ENCODE measurements at regions not wholly inside any gene's neighbourhood (a gene's known extent, or its start where the extent isn't known, plus 50 kb on each side); places are given as distances from the start of the nearest gene placed in this dataset.

DNA sequence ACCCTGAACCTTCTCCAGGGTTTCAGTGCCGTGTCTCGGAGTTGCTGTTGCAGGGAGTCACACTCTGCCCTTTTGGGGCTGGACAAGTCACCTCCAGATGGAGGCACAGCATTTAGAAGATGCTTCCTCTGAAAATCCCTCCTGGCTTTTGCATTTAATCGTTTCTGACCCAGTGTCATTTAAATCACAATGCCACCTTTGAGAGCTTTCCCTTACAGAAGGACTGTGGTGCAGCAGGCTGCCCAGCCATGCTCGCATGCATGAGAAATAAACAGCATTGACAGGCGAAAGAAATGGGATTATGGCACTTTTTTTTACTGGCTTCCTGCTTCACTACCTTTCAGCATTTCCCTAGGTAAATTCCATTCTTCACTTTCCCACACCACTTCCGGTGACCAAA, 113.4 kb upstream of the DYRK2 start:
- Histone ChIP-seq H3K9me3 (ENCODE audit: insufficient read depth, low read depth) (no peaks in the 10 kb centered on the region), H3F3A (ENCODE audit: insufficient read depth, low read depth) (no peaks in the 10 kb centered on the region), H3K4me1 (replicated peaks; ENCODE audit: insufficient read depth) (peaks cover 30% of the 10 kb centered on the region), H3K79me2 (ENCODE audit: low read depth) (no peaks in the 10 kb centered on the region), H2AFZ (no peak overlapping the region), H3K36me3 (ENCODE audit: low read depth) (no peaks in the 10 kb centered on the region), H3K4me2 (0 out of 2 replicates have a peak overlapping the region, but pooled peaks have one; percentile 35), H3K27me3 (ENCODE audit: insufficient read depth, low read depth) (no peaks in the 10 kb centered on the region), H3K4me3 (no peak overlapping the region), H3K9me2 (ENCODE audit: insufficient read depth) (no peaks in the 10 kb centered on the region), H3K27ac (no peak overlapping the region), H4K20me1 (ENCODE audit: insufficient read depth) (no peaks in the 10 kb centered on the region)
- TF ChIP-seq EZH2 (IDR thresholded peaks at IDR 0.05; ENCODE audit: low read depth): no peak
- TF ChIP-seq, protein P1, sequence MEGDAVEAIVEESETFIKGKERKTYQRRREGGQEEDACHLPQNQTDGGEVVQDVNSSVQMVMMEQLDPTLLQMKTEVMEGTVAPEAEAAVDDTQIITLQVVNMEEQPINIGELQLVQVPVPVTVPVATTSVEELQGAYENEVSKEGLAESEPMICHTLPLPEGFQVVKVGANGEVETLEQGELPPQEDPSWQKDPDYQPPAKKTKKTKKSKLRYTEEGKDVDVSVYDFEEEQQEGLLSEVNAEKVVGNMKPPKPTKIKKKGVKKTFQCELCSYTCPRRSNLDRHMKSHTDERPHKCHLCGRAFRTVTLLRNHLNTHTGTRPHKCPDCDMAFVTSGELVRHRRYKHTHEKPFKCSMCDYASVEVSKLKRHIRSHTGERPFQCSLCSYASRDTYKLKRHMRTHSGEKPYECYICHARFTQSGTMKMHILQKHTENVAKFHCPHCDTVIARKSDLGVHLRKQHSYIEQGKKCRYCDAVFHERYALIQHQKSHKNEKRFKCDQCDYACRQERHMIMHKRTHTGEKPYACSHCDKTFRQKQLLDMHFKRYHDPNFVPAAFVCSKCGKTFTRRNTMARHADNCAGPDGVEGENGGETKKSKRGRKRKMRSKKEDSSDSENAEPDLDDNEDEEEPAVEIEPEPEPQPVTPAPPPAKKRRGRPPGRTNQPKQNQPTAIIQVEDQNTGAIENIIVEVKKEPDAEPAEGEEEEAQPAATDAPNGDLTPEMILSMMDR (conservative IDR thresholded peaks at IDR 0.05): no peak
- ChIA-PET POLR2A (ENCODE audit: unreplicated experiment) (no interaction called here), CTCF (no interaction called here)
- no TSS peak for BruUV-seq (replicated peaks)
- intact Hi-C loops (cut with micrococcal nuclease; ENCODE audit: unreplicated experiment): no loop called here
- DNase-seq: no peak

DNA sequence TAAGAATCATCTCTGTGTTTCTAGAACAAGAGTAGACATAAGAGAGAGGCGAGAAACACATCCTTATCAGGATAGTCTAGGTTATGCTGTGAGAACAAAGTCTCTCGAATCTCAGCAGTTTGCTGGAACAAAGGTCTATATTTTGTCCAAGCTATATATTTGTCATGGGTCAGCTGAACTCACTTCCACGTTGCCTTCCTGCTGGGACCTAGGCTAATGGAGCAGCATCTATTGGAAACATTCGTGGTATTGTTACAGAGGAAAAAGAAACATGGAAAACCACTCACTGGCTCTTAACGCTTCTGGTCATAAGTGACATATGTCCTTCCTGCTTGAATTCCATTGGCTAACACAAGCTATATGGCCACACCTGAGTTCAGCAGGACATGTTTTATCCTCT, 112.6 kb upstream of the DYRK2 start:
- TF ChIP-seq, protein P1 (conservative IDR thresholded peaks at IDR 0.05): no peak
- no peak for TF ChIP-seq EZH2 (IDR thresholded peaks at IDR 0.05; ENCODE audit: low read depth)

DNA sequence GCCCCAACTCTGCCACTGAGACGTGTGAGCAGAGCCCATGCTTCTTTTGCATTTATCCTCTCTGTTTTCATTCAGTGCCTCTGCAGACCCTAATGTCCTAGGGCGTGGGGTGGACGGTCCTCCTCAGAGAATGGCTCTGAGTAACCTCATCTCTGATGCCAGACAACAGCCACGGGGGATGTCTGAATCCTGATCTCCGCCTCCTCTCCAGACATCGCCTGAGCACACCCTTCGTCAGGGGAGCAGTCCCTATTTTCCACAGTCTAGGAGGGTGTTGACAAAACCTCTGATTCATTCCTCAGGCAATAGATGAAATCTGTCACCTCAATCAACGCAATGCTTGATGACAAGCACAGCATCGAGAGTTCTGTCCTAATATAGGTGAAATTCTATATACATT, 109.2 kb upstream of the DYRK2 start:
- BruUV-seq (replicated peaks): no TSS peak
- no peak for TF ChIP-seq EZH2 (IDR thresholded peaks at IDR 0.05; ENCODE audit: low read depth)
- TF ChIP-seq, protein P1 (conservative IDR thresholded peaks at IDR 0.05): no peak
- CTCF ChIA-PET: no interaction called here

More for the DNA sequence above, 112.6 kb upstream of the DYRK2 start:
- Histone ChIP-seq H3K79me2 (ENCODE audit: low read depth) (no peaks in the 10 kb centered on the region), H3K9me3 (ENCODE audit: insufficient read depth, low read depth) (no peaks in the 10 kb centered on the region), H3K27ac (no peak overlapping the region), H3K4me1 (replicated peaks; ENCODE audit: insufficient read depth) (peaks cover 27% of the 10 kb centered on the region), H2AFZ (no peak overlapping the region), H3K4me2 (no peak overlapping the region), H3K36me3 (ENCODE audit: low read depth) (no peaks in the 10 kb centered on the region), H3K27me3 (ENCODE audit: insufficient read depth, low read depth) (no peaks in the 10 kb centered on the region), H3K9me2 (ENCODE audit: insufficient read depth) (no peaks in the 10 kb centered on the region), H3F3A (ENCODE audit: insufficient read depth, low read depth) (no peaks in the 10 kb centered on the region), H3K4me3 (no peak overlapping the region), H4K20me1 (ENCODE audit: insufficient read depth) (no peaks in the 10 kb centered on the region)
- DNase-seq: no peak
- BruUV-seq (replicated peaks): no TSS peak
- intact Hi-C loops (cut with micrococcal nuclease; ENCODE audit: unreplicated experiment): no loop called here
- CTCF ChIA-PET: no interaction called here
- POLR2A ChIA-PET (ENCODE audit: unreplicated experiment): no interaction called here

More for the DNA sequence above, 109.2 kb upstream of the DYRK2 start:
- intact Hi-C loops (cut with micrococcal nuclease; ENCODE audit: unreplicated experiment): no loop called here
- DNase-seq: no peak
- H3F3A ChIP-seq (ENCODE audit: insufficient read depth, low read depth): no peaks in the 10 kb centered on the region
- H3K36me3 ChIP-seq (ENCODE audit: low read depth): no peaks in the 10 kb centered on the region
- no peak overlapping the region for H3K4me3 ChIP-seq
- H4K20me1 ChIP-seq (ENCODE audit: insufficient read depth): no peaks in the 10 kb centered on the region
- H3K4me2 ChIP-seq: no peak overlapping the region
- no peaks in the 10 kb centered on the region for H3K79me2 ChIP-seq (ENCODE audit: low read depth)
- no peak overlapping the region for H3K27ac ChIP-seq
- no peaks in the 10 kb centered on the region for H3K9me2 ChIP-seq (ENCODE audit: insufficient read depth)
- H3K27me3 ChIP-seq (ENCODE audit: insufficient read depth, low read depth): no peaks in the 10 kb centered on the region
- peaks cover 9% of the 10 kb centered on the region for H3K4me1 ChIP-seq (replicated peaks; ENCODE audit: insufficient read depth)
- H2AFZ ChIP-seq: no peak overlapping the region
- POLR2A ChIA-PET (ENCODE audit: unreplicated experiment): no interaction called here
- no peaks in the 10 kb centered on the region for H3K9me3 ChIP-seq (ENCODE audit: insufficient read depth, low read depth)
